ENCODE measurements at regions not wholly inside any gene's neighbourhood (a gene's known extent, or its start where the extent isn't known, plus 50 kb on each side); places are given as distances from the start of the nearest gene placed in this dataset.
"Not testable (repeated sequence)": the region's sequence is repeated elsewhere in the genome, so short reads cannot be mapped to it uniquely, and the experiment has no call there.

DNA sequence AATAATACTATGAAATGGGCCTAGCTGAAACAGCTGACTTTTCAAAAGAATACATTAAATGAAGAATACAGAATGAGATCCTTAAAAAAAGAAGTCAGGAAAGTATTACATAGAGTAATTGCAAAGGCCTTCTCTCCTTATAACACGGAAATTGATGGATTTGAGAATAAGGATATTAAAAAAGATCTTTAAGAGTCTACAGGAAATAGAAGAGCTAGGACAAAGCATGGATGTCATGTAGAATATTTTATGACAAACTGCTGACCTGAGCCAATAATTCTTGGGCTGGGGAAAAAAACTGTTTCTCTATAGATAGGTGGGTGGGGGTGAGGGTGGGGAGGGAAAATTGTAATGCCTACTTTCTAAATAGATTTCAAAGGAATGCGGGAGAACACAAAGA lies 633.6 kb downstream of the TTLL7 start:
- TF ChIP-seq, protein P1, sequence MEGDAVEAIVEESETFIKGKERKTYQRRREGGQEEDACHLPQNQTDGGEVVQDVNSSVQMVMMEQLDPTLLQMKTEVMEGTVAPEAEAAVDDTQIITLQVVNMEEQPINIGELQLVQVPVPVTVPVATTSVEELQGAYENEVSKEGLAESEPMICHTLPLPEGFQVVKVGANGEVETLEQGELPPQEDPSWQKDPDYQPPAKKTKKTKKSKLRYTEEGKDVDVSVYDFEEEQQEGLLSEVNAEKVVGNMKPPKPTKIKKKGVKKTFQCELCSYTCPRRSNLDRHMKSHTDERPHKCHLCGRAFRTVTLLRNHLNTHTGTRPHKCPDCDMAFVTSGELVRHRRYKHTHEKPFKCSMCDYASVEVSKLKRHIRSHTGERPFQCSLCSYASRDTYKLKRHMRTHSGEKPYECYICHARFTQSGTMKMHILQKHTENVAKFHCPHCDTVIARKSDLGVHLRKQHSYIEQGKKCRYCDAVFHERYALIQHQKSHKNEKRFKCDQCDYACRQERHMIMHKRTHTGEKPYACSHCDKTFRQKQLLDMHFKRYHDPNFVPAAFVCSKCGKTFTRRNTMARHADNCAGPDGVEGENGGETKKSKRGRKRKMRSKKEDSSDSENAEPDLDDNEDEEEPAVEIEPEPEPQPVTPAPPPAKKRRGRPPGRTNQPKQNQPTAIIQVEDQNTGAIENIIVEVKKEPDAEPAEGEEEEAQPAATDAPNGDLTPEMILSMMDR (IDR thresholded peaks at IDR 0.05), result not testable (repeated sequence)
- TF ChIP-seq POLR2A (IDR thresholded peaks at IDR 0.05), result not testable (repeated sequence)

All from uterus (tissue), 2 donors.